Smooth muscle cell (in vitro differentiated cells): ENCODE measurements at regions not wholly inside any gene's neighbourhood (a gene's known extent, or its start where the extent isn't known, plus 50 kb on each side); places are given as distances from the start of the nearest gene placed in this dataset.

Experiments
- DNase-seq: peaks from one replicate; lab custom pipeline; 2025; ENCODE audit not compliant: unreplicated experiment; lab: John Stamatoyannopoulos, UW
- H2AFZ ChIP-seq: fragments of 200-600 bp; sonication (generic); 2 replicates; pipeline ENCODE4 v1.6.0; 2016; ENCODE audit warnings: antibody characterized with exemption, low read depth, mild to moderate bottlenecking
- H3F3A ChIP-seq: fragments of 200-600 bp; sonication (generic); 2 replicates; pipeline ENCODE4 v1.6.0; 2017; ENCODE audit warnings: antibody characterized with exemption, low read depth
- H3K27ac ChIP-seq: fragments of 200-600 bp; sonication (generic); 2 replicates; pipeline ENCODE4 v1.5.1; 2016; ENCODE audit warnings: low read depth, mild to moderate bottlenecking
- H3K27me3 ChIP-seq: fragments of 200-600 bp; sonication (generic); 2 replicates; pipeline ENCODE4 v1.6.1; 2016; ENCODE audit warnings: low read depth, mild to moderate bottlenecking
- H3K36me3 ChIP-seq: fragments of 200-600 bp; sonication (generic); 2 replicates; pipeline ENCODE4 v1.5.1; 2016; ENCODE audit warnings: low read depth
- H3K4me1 ChIP-seq: fragments of 200-600 bp; sonication (generic); 2 replicates; pipeline ENCODE4 v1.5.1; 2016; ENCODE audit warnings: low read depth
- H3K4me2 ChIP-seq: fragments of 200-600 bp; sonication (generic); 2 replicates; pipeline ENCODE4 v1.6.0; 2016; ENCODE audit warnings: mild to moderate bottlenecking
- H3K4me3 ChIP-seq: fragments of 200-600 bp; sonication (generic); 2 replicates; pipeline ENCODE4 v1.5.1; 2016; ENCODE audit warnings: mild to moderate bottlenecking
- H3K79me2 ChIP-seq: fragments of 200-600 bp; sonication (generic); 2 replicates; pipeline ENCODE4 v1.6.0; 2016; ENCODE audit warnings: low read depth, mild to moderate bottlenecking
- H3K9ac ChIP-seq: fragments of 200-600 bp; sonication (generic); 2 replicates; pipeline ENCODE4 v1.6.0; 2016; ENCODE audit warnings: low read depth
- H3K9me3 ChIP-seq: fragments of 200-600 bp; sonication (generic); replicated peaks from 2 replicates; pipeline ENCODE4 v1.5.1; 2016; ENCODE audit warnings: low read depth
- H4K20me1 ChIP-seq: fragments of 200-600 bp; sonication (generic); 2 replicates; pipeline ENCODE4 v1.6.0; 2016; ENCODE audit warnings: low read depth
- WGBS: methylation state at CpG from one replicate; pipeline ENCODE4 v1.1.7; 2016; ENCODE audit warnings: low lambda C conversion rate; 5-methylcytosine and 5-hydroxymethylcytosine counted together
- TF ChIP-seq, protein P1 (sequence below): fragments of 200-600 bp; sonication (generic); IDR thresholded peaks from 2 replicates; pipeline ENCODE4 v1.5.1; 2017; ENCODE audit warnings: borderline replicate concordance, mild to moderate bottlenecking, antibody characterized with exemption; ENCODE audit not compliant: insufficient read depth, poor library complexity, severe bottlenecking

DNA sequence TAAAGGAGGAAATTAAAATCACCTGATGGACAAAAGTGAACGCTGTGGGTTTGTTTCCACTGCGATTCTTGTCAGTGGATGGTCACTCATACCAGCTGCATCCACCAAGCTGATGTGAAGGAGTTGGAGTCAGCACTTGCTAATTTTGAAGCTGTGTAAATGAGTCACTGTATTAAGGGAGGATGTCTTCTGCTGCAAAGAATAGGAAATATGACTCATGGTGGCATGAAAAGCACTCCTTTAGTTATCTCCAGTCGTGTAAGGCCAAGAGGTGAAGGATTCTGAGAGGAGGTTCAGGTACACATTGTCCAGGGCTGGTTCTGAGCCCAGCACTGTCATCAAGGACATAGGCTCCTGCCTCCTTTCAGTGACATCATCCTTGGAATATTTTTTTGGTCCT is 71.7 kb upstream of the SKOR2 start:
- DNase-seq = no peak
- 59% methylated on average over 3 of the region's 3 CpGs for WGBS
- H3K27ac ChIP-seq = no peak overlapping the region
- H3K9ac ChIP-seq = no peak overlapping the region
- TF ChIP-seq, protein P1, sequence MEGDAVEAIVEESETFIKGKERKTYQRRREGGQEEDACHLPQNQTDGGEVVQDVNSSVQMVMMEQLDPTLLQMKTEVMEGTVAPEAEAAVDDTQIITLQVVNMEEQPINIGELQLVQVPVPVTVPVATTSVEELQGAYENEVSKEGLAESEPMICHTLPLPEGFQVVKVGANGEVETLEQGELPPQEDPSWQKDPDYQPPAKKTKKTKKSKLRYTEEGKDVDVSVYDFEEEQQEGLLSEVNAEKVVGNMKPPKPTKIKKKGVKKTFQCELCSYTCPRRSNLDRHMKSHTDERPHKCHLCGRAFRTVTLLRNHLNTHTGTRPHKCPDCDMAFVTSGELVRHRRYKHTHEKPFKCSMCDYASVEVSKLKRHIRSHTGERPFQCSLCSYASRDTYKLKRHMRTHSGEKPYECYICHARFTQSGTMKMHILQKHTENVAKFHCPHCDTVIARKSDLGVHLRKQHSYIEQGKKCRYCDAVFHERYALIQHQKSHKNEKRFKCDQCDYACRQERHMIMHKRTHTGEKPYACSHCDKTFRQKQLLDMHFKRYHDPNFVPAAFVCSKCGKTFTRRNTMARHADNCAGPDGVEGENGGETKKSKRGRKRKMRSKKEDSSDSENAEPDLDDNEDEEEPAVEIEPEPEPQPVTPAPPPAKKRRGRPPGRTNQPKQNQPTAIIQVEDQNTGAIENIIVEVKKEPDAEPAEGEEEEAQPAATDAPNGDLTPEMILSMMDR = no peak
- H3K27me3 ChIP-seq = peaks cover 33% of the 10 kb centered on the region
- H3K4me1 ChIP-seq = no peaks in the 10 kb centered on the region
- no peak overlapping the region for H2AFZ ChIP-seq
- H3K79me2 ChIP-seq = no peaks in the 10 kb centered on the region
- H4K20me1 ChIP-seq = no peaks in the 10 kb centered on the region
- H3K4me2 ChIP-seq = no peak overlapping the region
- H3F3A ChIP-seq = no peaks in the 10 kb centered on the region
- no peaks in the 10 kb centered on the region for H3K36me3 ChIP-seq
- H3K4me3 ChIP-seq = no peak overlapping the region
- no peaks in the 10 kb centered on the region for H3K9me3 ChIP-seq

DNA sequence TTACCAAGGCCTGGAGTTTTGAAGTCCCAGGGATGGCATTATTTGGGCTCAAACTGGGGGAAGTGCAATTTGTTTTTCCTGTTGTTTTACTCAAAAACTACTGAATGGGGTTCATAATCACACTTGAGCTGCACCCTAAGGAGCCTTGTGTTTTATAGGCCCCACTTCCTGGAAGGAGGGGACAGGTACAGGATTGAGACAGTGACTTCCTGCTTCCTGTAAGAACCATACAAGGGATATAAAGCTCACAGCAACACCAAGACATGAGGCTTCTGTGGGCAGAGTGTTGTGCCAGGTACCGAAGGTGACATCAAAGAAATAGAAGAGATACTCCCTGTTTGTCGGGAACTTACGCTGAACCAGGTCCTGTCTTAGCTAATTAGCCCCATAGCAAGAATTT is 70.4 kb upstream of the SKOR2 start:
- Histone ChIP-seq H4K20me1 (no peaks in the 10 kb centered on the region), H3K4me3 (no peak overlapping the region), H3K4me1 (no peaks in the 10 kb centered on the region), H3K9me3 (no peaks in the 10 kb centered on the region), H3K27me3 (peaks cover 38% of the 10 kb centered on the region), H3K27ac (no peak overlapping the region), H3F3A (no peaks in the 10 kb centered on the region), H3K9ac (no peak overlapping the region), H2AFZ (no peak overlapping the region), H3K4me2 (no peak overlapping the region), H3K36me3 (no peaks in the 10 kb centered on the region), H3K79me2 (no peaks in the 10 kb centered on the region)
- 92% methylated on average over 3 of the region's 3 CpGs for WGBS
- TF ChIP-seq, protein P1 = no peak
- no peak for DNase-seq

DNA sequence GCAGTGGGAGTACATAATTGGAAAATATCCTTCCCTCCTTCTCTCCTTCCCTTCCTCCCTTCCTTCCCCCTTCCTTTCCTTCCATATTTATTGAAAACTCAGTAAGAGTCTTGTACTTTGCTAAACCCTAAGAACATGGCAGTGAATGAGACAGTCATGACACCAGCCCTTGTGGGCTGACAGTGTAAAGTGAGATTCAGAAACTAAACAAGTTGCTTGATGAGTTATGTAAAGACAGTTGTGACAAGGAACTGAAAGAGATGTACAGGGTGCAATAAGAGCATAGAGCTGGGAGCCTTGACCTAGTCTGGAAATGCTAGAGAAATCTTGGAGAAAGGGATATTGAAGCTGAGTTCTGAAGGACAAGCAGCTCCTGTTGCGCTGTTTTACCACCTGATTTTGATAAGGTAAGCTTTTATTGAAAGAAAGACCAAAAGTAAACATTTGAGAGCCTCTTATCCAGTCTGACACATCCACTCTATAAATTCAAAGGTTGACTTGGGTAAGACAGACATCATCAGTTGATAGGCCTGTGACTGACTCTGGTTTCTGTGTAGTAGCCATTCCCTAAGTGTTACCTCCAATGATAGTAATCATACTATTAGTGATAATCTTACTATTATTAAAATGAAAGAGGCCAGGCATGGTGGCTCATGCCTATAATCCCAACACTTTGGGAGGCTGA is 66.5 kb upstream of the SKOR2 start:
- Histone ChIP-seq H3K27me3 (peaks cover 45% of the 10 kb centered on the region), H2AFZ (no peak overlapping the region), H3K4me3 (no peak overlapping the region), H3K4me1 (no peaks in the 10 kb centered on the region), H3K4me2 (no peak overlapping the region), H3K36me3 (no peaks in the 10 kb centered on the region), H3K27ac (no peak overlapping the region), H3K9me3 (no peaks in the 10 kb centered on the region), H3K79me2 (no peaks in the 10 kb centered on the region), H3F3A (no peaks in the 10 kb centered on the region), H4K20me1 (no peaks in the 10 kb centered on the region), H3K9ac (no peak overlapping the region)
- DNase-seq = no peak
- WGBS = 100% methylated on average over 1 of the region's 1 CpG
- TF ChIP-seq, protein P1 = no peak

DNA sequence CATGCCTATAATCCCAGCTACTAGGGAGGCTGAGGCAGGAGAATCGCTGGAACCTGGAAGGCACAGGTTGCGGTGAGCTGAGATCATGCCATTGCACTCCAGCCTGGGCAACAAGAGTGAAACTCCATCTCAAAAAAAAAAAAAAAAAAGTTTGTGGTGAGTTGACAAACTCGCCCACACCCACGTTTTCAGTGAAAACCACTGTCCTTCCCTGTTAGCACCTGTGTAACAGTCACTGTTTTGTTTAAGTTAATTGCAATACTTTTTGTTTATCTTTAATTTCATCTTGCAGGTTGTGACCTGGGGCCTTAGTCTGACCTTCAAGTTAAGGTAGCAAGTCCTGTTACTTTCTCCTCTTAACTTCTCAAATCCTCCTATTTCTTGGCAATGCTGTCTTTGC is 65.5 kb upstream of the SKOR2 start:
- Histone ChIP-seq H3K4me2 (no peak overlapping the region), H3K9me3 (no peaks in the 10 kb centered on the region), H3K27me3 (peaks cover 46% of the 10 kb centered on the region), H3K4me1 (no peaks in the 10 kb centered on the region), H3K79me2 (no peaks in the 10 kb centered on the region), H3K27ac (no peak overlapping the region), H3K9ac (no peak overlapping the region), H3F3A (no peaks in the 10 kb centered on the region), H3K4me3 (no peak overlapping the region), H2AFZ (no peak overlapping the region), H3K36me3 (no peaks in the 10 kb centered on the region), H4K20me1 (no peaks in the 10 kb centered on the region)
- 95% methylated on average over 4 of the region's 4 CpGs for WGBS
- TF ChIP-seq, protein P1 = no peak
- no peak for DNase-seq
